ENCODE measurements at regions not wholly inside any gene's neighbourhood (a gene's known extent, or its start where the extent isn't known, plus 50 kb on each side); places are given as distances from the start of the nearest gene placed in this dataset.
"Not testable (repeated sequence)": the region's sequence is repeated elsewhere in the genome, so short reads cannot be mapped to it uniquely, and the experiment has no call there.

DNA sequence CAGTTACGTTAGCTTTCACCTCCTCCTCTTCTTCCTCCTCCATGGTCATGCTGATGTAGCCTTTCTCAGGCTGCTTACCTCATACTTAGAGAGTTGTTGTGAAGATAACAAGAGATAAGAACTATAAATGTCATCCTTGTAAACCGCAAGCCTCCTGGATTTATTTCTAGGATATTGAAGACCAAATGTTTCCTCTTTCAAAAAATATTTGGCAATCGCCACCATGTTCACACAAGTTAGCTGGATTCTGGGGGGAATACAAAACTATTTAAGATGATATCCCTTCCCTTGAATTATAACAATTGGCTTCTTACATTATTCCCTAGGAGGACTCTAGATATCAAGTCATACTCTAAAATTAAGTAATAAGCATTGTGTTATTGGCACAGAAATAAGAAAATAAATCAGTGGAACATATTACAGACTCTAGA, 99.8 kb upstream of the PLEKHG1 start:
- DNase-seq: no peak

- DNase-seq: not testable (repeated sequence)
Measured at GRCh38 chr6:150500568-150500967, 99.1 kb upstream of the PLEKHG1 start.

- no peak for DNase-seq
Measured at GRCh38 chr6:150503041-150503440, 96.6 kb upstream of the PLEKHG1 start.

DNA sequence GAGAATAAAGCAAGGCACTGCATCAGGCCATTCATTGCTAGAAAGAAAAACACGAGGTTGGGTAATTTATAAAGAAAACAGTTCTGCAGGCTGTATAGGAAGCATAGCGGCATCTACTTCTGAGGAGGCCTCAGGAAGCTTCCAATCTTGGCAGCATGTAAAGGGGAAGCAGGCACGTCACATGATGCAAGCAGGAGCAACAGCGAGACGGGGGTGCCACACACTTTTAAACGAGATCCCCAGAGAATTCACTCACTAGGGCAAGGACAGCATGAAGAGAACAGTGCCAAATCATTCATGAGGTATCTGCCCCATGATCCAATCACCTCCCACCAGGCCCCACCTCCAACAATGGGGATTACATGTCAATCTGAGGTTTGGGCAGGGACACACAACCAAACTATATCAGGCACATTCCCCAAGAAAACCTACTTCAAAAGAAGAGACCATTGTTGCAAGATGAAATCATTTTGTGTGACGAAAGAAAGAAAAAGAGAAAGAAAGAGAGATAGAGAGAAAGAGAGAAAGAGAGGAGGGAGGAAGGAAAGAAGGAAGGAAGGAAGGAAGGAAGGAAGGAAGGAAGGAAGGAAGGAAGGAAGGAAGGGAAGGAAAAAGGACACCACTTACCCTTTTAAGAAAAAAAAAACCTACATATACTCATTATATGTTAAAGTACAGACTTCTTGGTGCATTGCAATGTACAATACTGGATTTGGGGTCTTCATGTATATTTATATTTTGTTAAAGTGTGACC, 95.9 kb upstream of the PLEKHG1 start:
- DNase-seq: no peak

DNA sequence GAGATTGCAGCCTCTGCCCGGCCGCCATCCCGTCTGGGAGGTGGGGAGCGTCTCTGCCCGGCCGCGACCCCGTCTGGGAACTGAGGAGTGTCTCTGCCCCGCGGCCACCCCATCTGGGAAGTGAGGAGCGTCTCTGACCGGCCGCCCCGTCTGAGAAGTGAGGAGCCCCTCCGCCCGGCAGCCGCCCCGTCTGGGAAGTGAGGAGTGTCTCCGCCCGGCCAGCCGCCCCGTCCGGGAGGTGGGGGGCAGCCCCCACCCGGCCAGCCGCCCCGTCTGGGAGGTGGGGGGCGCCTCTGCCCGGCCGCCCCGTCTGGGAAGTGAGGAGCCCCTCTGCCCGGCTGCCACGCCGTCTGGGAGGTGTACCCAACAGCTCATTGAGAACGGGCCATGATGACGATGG, 92.3 kb upstream of the PLEKHG1 start:
- not testable (repeated sequence) for DNase-seq

GRCh38 chr6:150510576-150510975, 89.1 kb upstream of the PLEKHG1 start:
- no peak for DNase-seq

DNA sequence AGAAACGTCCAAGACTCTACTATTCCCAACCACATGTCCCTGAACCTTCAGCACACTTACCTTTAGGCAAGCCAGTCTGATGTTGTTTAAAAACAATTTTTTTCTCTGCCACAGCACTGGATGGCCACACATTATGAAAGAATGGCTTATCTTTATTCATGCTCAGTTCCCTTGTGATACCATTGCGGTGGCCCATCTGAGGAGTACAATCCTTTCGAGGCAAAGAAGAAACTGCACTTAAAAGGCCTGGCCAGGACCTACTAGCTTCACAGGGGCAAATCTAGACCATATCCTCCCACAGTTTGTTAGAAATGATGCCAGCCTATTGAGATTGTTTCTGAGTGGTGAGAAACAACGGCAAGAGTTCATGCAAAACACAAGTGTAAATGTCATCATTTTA, 88.4 kb upstream of the PLEKHG1 start:
- no peak for DNase-seq

- DNase-seq: no peak
Measured at GRCh38 chr6:150514806-150515380, 84.8 kb upstream of the PLEKHG1 start.

DNA sequence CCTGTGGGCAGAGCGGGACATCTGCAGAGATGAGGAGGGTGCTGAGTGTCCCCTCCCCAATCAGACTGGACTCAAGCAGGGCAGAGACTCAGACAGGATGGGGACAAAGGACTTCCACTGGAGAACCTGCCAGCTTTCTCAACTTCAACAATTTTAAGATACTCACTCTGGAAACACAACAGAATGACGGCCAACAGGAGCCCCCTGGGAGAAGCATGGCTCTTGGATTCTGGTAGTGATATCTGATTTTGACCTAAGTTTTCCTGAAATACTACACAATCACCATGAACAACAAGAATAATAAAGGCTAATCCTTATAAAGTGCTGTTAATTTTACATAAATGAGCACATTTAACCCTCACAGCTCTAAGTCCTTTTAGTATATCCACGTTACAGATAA, 83.5 kb upstream of the PLEKHG1 start:
- DNase-seq: no peak

GRCh38 chr6:150517175-150517574, 82.5 kb upstream of the PLEKHG1 start:
- no peak for DNase-seq

DNA sequence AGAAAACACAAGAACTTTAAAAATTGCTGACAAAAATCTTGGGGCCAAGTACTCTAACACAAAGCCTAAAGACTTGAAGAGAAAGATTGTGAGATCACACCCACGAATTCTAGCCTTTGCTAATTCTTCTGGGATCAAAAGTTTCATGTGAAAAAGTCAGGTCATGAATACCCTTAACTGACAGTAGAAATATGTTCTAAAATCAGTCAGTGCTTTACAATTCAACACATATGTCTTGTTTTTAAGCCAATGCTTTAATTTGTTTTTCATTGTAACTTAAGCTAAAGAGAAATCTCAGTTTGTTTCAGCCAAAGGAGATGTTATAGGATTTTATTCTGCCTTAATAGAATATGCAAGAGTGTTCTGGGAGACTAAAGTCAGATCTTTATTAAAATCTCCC, 78.2 kb upstream of the PLEKHG1 start:
- DNase-seq: no peak

GRCh38 chr6:150523216-150523615, 76.5 kb upstream of the PLEKHG1 start:
- not testable (repeated sequence) for DNase-seq

GRCh38 chr6:150525300-150525699, 74.4 kb upstream of the PLEKHG1 start:
- no peak for DNase-seq

DNA sequence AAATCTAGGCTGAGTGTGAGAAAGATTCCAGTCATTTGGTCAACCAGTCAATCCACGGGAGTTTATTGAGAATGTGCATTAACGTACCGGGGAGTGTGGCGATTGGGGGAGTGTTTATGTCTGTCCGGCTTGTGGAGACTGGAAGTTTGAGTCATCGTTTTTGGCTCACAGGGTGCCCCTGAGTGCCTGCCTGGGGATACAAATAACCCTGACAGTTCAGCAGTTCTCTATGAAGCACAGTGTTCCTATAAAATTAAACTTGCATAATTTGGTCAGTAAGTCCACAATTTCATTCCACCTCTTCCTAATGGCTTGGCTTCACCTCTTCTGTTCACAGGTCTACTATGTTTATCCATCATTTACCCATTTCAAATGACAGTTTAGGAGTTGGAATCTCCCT, 72.6 kb upstream of the PLEKHG1 start:
- DNase-seq: no peak

- no peak for DNase-seq
Measured at GRCh38 chr6:150528648-150529285, 70.9 kb upstream of the PLEKHG1 start.

DNA sequence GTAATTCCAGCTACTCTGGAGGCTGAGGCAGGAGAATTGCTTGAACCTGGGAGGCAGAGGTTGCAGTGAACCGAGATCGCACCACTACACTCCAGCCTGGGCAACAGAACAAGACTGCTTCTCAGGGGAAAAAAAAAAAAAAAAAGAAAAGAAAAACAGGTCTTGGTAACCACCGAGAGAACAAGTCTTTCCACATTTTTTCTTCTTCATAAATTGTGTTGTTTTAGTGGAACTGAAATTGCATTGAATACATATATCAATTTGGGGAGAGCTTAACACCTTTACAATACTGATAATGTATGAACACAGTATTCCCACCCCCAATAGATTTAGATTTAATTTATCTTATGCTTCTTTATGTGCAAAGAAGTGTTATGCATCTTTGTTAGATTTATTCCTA, 70.0 kb upstream of the PLEKHG1 start:
- no peak for DNase-seq

GRCh38 chr6:150531957-150532356, 67.7 kb upstream of the PLEKHG1 start:
- no peak for DNase-seq

DNA sequence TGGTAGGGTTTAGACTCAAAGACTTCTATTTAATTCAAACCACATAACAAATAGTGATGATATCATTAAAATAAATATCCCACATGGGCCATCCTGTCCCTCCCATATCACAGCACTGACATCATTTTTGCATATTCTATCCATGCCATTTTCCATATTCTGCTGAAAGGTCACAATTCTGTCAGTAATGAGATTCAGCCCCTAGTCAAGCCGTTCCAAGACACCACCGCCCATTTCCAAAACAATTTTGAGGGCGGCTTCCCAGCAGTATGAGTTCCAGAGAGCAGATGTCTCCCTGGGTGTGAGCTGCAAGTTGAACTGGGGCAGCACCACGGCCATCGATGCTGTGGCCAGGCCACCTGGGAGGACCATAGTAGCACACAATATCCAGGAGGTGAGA, 65.1 kb upstream of the PLEKHG1 start:
- no peak for DNase-seq

GRCh38 chr6:150535151-150535804, 64.4 kb upstream of the PLEKHG1 start:
- no peak for DNase-seq

- no peak for DNase-seq
Measured at GRCh38 chr6:150535818-150536220, 63.9 kb upstream of the PLEKHG1 start.

DNA sequence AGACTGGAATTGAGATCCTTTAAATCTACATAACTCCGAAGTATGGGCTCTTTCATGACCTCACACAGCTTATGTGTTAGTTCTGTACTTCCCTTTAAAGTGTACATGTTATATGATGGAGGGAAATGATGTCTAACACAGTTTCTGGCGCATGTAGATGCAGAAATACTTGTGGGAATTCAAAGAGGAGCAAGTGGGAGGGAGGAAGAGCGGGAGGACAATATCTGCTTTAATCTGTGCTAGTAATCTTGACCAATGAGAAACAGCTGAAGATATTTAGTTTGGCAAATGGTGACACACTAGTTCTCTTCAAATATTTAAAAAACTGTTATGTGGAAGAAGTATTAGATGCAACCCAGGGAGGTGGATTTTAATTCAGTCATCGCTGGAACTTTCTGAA, 62.9 kb upstream of the PLEKHG1 start:
- DNase-seq: no peak

- no peak for DNase-seq
Measured at GRCh38 chr6:150537491-150537890, 62.2 kb upstream of the PLEKHG1 start.

- no peak for DNase-seq
Measured at GRCh38 chr6:150537893-150538292, 61.8 kb upstream of the PLEKHG1 start.

- no peak for DNase-seq
Measured at GRCh38 chr6:150539111-150539510, 60.6 kb upstream of the PLEKHG1 start.
